SKM-1 (cell line): ENCODE measurements at regions not wholly inside any gene's neighbourhood (a gene's known extent, or its start where the extent isn't known, plus 50 kb on each side); places are given as distances from the start of the nearest gene placed in this dataset.

Experiments used
- DNase-seq: peaks from one replicate; lab custom pipeline; 2025; ENCODE audit not compliant: unreplicated experiment; lab: John Stamatoyannopoulos, UW

- no peak for DNase-seq
These were observed 158.3 kb upstream of the CST7 start for GRCh38 chr20:24790746-24791283.

GRCh38 chr20:24791953-24792352 lies 157.1 kb upstream of the CST7 start:
- no peak for DNase-seq

- no peak for DNase-seq
These were observed 156.2 kb upstream of the CST7 start for GRCh38 chr20:24792641-24793495.

GRCh38 chr20:24795436-24795835 lies 153.6 kb upstream of the CST7 start:
- no peak for DNase-seq

GRCh38 chr20:24796236-24796635 lies 152.8 kb upstream of the CST7 start:
- DNase-seq: no peak

- no peak for DNase-seq
These were observed 152.0 kb upstream of the CST7 start for GRCh38 chr20:24797113-24797512.

- DNase-seq: no peak
These were observed 151.1 kb upstream of the CST7 start for GRCh38 chr20:24797745-24798655.

GRCh38 chr20:24798930-24799705 lies 150.0 kb upstream of the CST7 start:
- no peak for DNase-seq

- DNase-seq: no peak
These were observed 149.0 kb upstream of the CST7 start for GRCh38 chr20:24799971-24800580.

GRCh38 chr20:24802286-24802820 lies 146.7 kb upstream of the CST7 start:
- DNase-seq: no peak

- DNase-seq: no peak
These were observed 144.4 kb upstream of the CST7 start for GRCh38 chr20:24804481-24805206.

GRCh38 chr20:24805456-24806238 lies 143.4 kb upstream of the CST7 start:
- no peak for DNase-seq

- DNase-seq: no peak
These were observed 142.1 kb upstream of the CST7 start for GRCh38 chr20:24806705-24807676.

GRCh38 chr20:24808616-24809015 lies 140.5 kb upstream of the CST7 start:
- DNase-seq: no peak

GRCh38 chr20:24809606-24810005 lies 139.5 kb upstream of the CST7 start:
- no peak for DNase-seq

GRCh38 chr20:24810676-24811407 lies 138.2 kb upstream of the CST7 start:
- DNase-seq: no peak

- DNase-seq: no peak
These were observed 136.7 kb upstream of the CST7 start for GRCh38 chr20:24812373-24812772.
